ENCODE measurements at regions not wholly inside any gene's neighbourhood (a gene's known extent, or its start where the extent isn't known, plus 50 kb on each side); places are given as distances from the start of the nearest gene placed in this dataset.

GRCh38 chr14:106414464-106414863, 888.1 kb downstream of the TMEM121 start (continued):
- no peak for TF ChIP-seq CTCF (IDR thresholded peaks at IDR 0.05)
- TF ChIP-seq ZNF302 (CRISPR knock-in tag; IDR thresholded peaks at IDR 0.05) = no peak
- no peak for TF ChIP-seq ESRRA (IDR thresholded peaks at IDR 0.05; ENCODE audit: borderline replicate concordance, low read length)
- no peak for TF ChIP-seq EHF (CRISPR knock-in tag; IDR thresholded peaks at IDR 0.05)

GRCh38 chr14:106417224-106418049, 891.1 kb downstream of the TMEM121 start:
- no peak overlapping the region for H3K4me2 ChIP-seq
- peaks cover 5% of the 10 kb centered on the region; the same call in 1 of the 3 replicates for H3K9me3 ChIP-seq
- TF ChIP-seq HOXA7 (CRISPR knock-in tag; IDR thresholded peaks at IDR 0.05) (no peak), MAFK (IDR thresholded peaks at IDR 0.05; ENCODE audit: partially characterized antibody) (no peak), HES2 (IDR thresholded peaks at IDR 0.05) (no peak), REST (IDR thresholded peaks at IDR 0.05) (no peak), CTCF (IDR thresholded peaks at IDR 0.05) (peak; percentile 37; the same call in 2 of the 3 replicates), ZFP36 (IDR thresholded peaks at IDR 0.05; ENCODE audit: borderline replicate concordance, partially characterized antibody) (no peak)
- FAIRE-seq (no peak), ATAC-seq (peak in 1 of 2 experiments; percentile 81; a peak in 4 of 6 replicates), DNase-seq (ENCODE audit: low read depth in 1 of 2, low spot score in 1 of 2) (peak in 1 of 2 experiments; percentile 78)
- 43% methylated on average over 8 of the region's 13 CpGs for WGBS (ENCODE audit: missing lambda C conversion rate)
- no peak overlapping the region for H3K27ac ChIP-seq
- no peaks in the 10 kb centered on the region for H3K4me1 ChIP-seq
- ChIA-PET POLR2A (no interaction called here), CTCF (interaction anchor here (0.5 to 0.6 kb wide), 2 partner anchors 19 to 376 kb away, joined by 3 to 4 read pairs; no protein-coding TSS in a partner anchor)
- no peak overlapping the region for H3K4me3 ChIP-seq

GRCh38 chr14:106419376-106419965, 893.1 kb downstream of the TMEM121 start:
- peaks cover 5% of the 10 kb centered on the region; the same call in 1 of the 3 replicates for H3K9me3 ChIP-seq
- H3K4me2 ChIP-seq = no peak overlapping the region
- ChIA-PET CTCF (no interaction called here), POLR2A (no interaction called here)
- DNase-seq (ENCODE audit: low read depth in 1 of 2, low spot score in 1 of 2) = no peak
- H3K4me1 ChIP-seq = no peaks in the 10 kb centered on the region
- no peak for ATAC-seq
- WGBS (ENCODE audit: missing lambda C conversion rate) = 16% methylated on average over 5 of the region's 5 CpGs
- H3K27ac ChIP-seq = no peak overlapping the region
- no peak overlapping the region for H3K4me3 ChIP-seq
- FAIRE-seq = no peak
- no peak for TF ChIP-seq GATA3 (IDR thresholded peaks at IDR 0.05; ENCODE audit: borderline replicate concordance)
- TF ChIP-seq TP53 (CRISPR knock-in tag; IDR thresholded peaks at IDR 0.05) = no peak
- TF ChIP-seq CTCF (IDR thresholded peaks at IDR 0.05) = no peak
- no peak for TF ChIP-seq RCOR1 (IDR thresholded peaks at IDR 0.05; ENCODE audit: low read depth, low read length)
- no peak for TF ChIP-seq TFCP2L1 (CRISPR knock-in tag; IDR thresholded peaks at IDR 0.05)
- TF ChIP-seq E2F6 (IDR thresholded peaks at IDR 0.05; ENCODE audit: borderline replicate concordance, low read depth) = no peak
- TF ChIP-seq HOXB5 (CRISPR knock-in tag; IDR thresholded peaks at IDR 0.05) = no peak
- no peak for TF ChIP-seq SREBF2 (IDR thresholded peaks at IDR 0.05)
- TF ChIP-seq CHD4 (IDR thresholded peaks at IDR 0.05; ENCODE audit: borderline replicate concordance) = no peak
- no peak for TF ChIP-seq ZC3H11A (IDR thresholded peaks at IDR 0.05)
- no peak for TF ChIP-seq RNF2 (IDR thresholded peaks at IDR 0.05; ENCODE audit: borderline replicate concordance, low read depth)
- TF ChIP-seq POLR2A (IDR thresholded peaks at IDR 0.05; ENCODE audit: low read length) = no peak
- no peak for TF ChIP-seq RARB (CRISPR knock-in tag; IDR thresholded peaks at IDR 0.05)
- no peak for TF ChIP-seq MYC (IDR thresholded peaks at IDR 0.05; ENCODE audit: borderline replicate concordance, low read length)
